ENCODE measurements at regions not wholly inside any gene's neighbourhood (a gene's known extent, or its start where the extent isn't known, plus 50 kb on each side); places are given as distances from the start of the nearest gene placed in this dataset.

DNA sequence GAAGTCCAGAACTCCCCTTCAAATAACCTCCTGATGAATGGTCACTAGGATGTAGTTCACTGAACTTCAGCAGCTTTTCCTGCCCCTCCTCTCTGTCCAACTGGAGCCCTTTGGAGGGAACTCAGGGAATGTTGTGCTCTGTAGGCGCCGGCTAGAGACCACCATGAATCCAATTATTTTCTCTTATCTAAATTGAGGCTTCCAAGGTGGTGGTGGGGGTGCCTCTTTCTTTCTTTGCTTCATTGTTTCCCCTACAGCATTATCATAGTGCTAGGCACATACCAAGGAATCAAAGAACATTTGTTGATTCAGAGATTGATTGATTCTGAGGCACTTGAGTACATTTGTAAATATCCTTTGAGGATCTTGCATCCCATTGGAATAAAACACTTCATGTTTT lies 426.6 kb upstream of the PLXNA2 start:
- no peak for TF ChIP-seq POLR2A (IDR thresholded peaks at IDR 0.05; ENCODE audit: low read depth, low read length)
- TF ChIP-seq POLR2AphosphoS5 (IDR thresholded peaks at IDR 0.05; ENCODE audit: low read depth, low read length), result no peak
- no peak for TF ChIP-seq TAF1 (IDR thresholded peaks at IDR 0.05; ENCODE audit: borderline replicate concordance, low read depth, low read length)

Measured in GM12892 (cell line).